A549 (cell line): ENCODE measurements at regions not wholly inside any gene's neighbourhood (a gene's known extent, or its start where the extent isn't known, plus 50 kb on each side); places are given as distances from the start of the nearest gene placed in this dataset.

Experiments
- CTCF ChIP-seq: fragments of >200 bp; sonication (Bioruptor Twin); formaldehyde crosslinking; IDR thresholded peaks from 3 replicates; pipeline ENCODE4 v1.5.1; 2016
- EP300 ChIP-seq, 2 experiments: fragments of >200 bp; sonication (Bioruptor Twin); formaldehyde crosslinking; IDR thresholded peaks; 2 replicates in 1 of 2; 3 replicates in 1 of 2; pipeline ENCODE4 v1.6.1; 2016 to 2017
- HOXB5 ChIP-seq: fragments of 250-450 bp; sonication (Bioruptor Pico); IDR thresholded peaks from 2 replicates; pipeline ENCODE4 v1.5.0; 2020; ENCODE audit warnings: mild to moderate bottlenecking, moderate library complexity
- POLR2A ChIP-seq: IDR thresholded peaks from 2 replicates; pipeline ENCODE4 v1.6.1; 2012; ENCODE audit warnings: mild to moderate bottlenecking, low read length
- RAD21 ChIP-seq, 2 experiments: fragments of >200 bp in 1 of 2; sonication (Bioruptor Twin) in 1 of 2; formaldehyde crosslinking in 1 of 2; IDR thresholded peaks in 1 of 2; conservative IDR thresholded peaks in 1 of 2; 2 replicates in 1 of 2; 3 replicates in 1 of 2; pipeline ENCODE4 v1.6.1; 2012 to 2018; ENCODE audit warnings: inconsistent platforms in 1 of 2

GRCh38 chr6:8269094-8269493, 166.3 kb downstream of the SLC35B3 start:
- TF ChIP-seq POLR2A: no peak
- no peak for TF ChIP-seq CTCF
- no peak for TF ChIP-seq RAD21 (conservative IDR thresholded peaks at IDR 0.05 in 1 of 2, IDR thresholded peaks at IDR 0.05 in 1 of 2)
- TF ChIP-seq EP300 (IDR thresholded peaks at IDR 0.05): no peak
- TF ChIP-seq HOXB5 (CRISPR knock-in tag): no peak
